Posterior vena cava (tissue), 2 donors: ENCODE measurements at regions not wholly inside any gene's neighbourhood (a gene's known extent, or its start where the extent isn't known, plus 50 kb on each side); places are given as distances from the start of the nearest gene placed in this dataset.
"Not testable (repeated sequence)": the region's sequence is repeated elsewhere in the genome, so short reads cannot be mapped to it uniquely, and the experiment has no call there.

Source experiments
- DNase-seq: peaks from one replicate; pipeline ENCODE4 v3.0.0-alpha.2; 2020; ENCODE audit warnings: low spot score
- intact Hi-C, 2 donors: fragments of 100-400 bp; cut with DNase I; formaldehyde crosslinking; loops; one replicate each; pipeline versions ENCODE4 v1.14.1 to v1.14.2; 2022 to 2023
- donor health status: DM: yes; HTN: yes; CAD: no.
- donor health status: DM: yes; HTN: yes; CAD: no.

GRCh38 chr18:70640336-70640887 lies 351.6 kb downstream of the SOCS6 start:
- intact Hi-C loops = no loop called here
- DNase-seq = no peak

- intact Hi-C loops = no loop called here
- DNase-seq = no peak
Observed at GRCh38 chr18:70636991-70637390, 348.1 kb downstream of the SOCS6 start.

GRCh38 chr18:70634576-70635147 lies 345.8 kb downstream of the SOCS6 start:
- intact Hi-C loops = no loop called here
- no peak for DNase-seq

GRCh38 chr18:70627182-70627802 lies 338.4 kb downstream of the SOCS6 start:
- DNase-seq = no peak
- intact Hi-C loops = no loop called here

- DNase-seq = no peak
- intact Hi-C loops = no loop called here
Observed at GRCh38 chr18:70622622-70623419, 334.0 kb downstream of the SOCS6 start.

GRCh38 chr18:70621710-70622109 lies 332.9 kb downstream of the SOCS6 start:
- intact Hi-C loops = no loop called here
- no peak for DNase-seq

GRCh38 chr18:70620837-70621612 lies 332.2 kb downstream of the SOCS6 start:
- intact Hi-C loops = no loop called here

GRCh38 chr18:70617020-70617763 lies 328.3 kb downstream of the SOCS6 start:
- intact Hi-C loops = no loop called here

More at GRCh38 chr18:70620837-70621612, 332.2 kb downstream of the SOCS6 start:
- no peak for DNase-seq

GRCh38 chr18:70600225-70600925 lies 311.5 kb downstream of the SOCS6 start:
- intact Hi-C loops = no loop called here
- no peak for DNase-seq

More at GRCh38 chr18:70617020-70617763, 328.3 kb downstream of the SOCS6 start:
- no peak for DNase-seq

- intact Hi-C loops = no loop called here
- no peak for DNase-seq
Observed at GRCh38 chr18:70598406-70598805, 309.6 kb downstream of the SOCS6 start.

GRCh38 chr18:70582981-70583380 lies 294.1 kb downstream of the SOCS6 start:
- DNase-seq = no peak
- intact Hi-C loops = no loop called here

- no peak for DNase-seq
- intact Hi-C loops = no loop called here
Observed at GRCh38 chr18:70578480-70578879, 289.6 kb downstream of the SOCS6 start.

- no peak for DNase-seq
- intact Hi-C loops = no loop called here
Observed at GRCh38 chr18:70577023-70577420, 288.2 kb downstream of the SOCS6 start.

- intact Hi-C loops = no loop called here
- no peak for DNase-seq
Observed at GRCh38 chr18:70576276-70577022, 287.6 kb downstream of the SOCS6 start.

GRCh38 chr18:70574951-70575350 lies 286.1 kb downstream of the SOCS6 start:
- intact Hi-C loops = not testable (repeated sequence)

GRCh38 chr18:70569647-70570046 lies 280.8 kb downstream of the SOCS6 start:
- intact Hi-C loops, DNase-seq: not testable (repeated sequence)

More at GRCh38 chr18:70574951-70575350, 286.1 kb downstream of the SOCS6 start:
- not testable (repeated sequence) for DNase-seq

- intact Hi-C loops = no loop called here
Observed at GRCh38 chr18:70559446-70559845, 270.6 kb downstream of the SOCS6 start.

More at GRCh38 chr18:70559446-70559845, 270.6 kb downstream of the SOCS6 start:
- no peak for DNase-seq
